GM21515 (cell line): ENCODE measurements at regions not wholly inside any gene's neighbourhood (a gene's known extent, or its start where the extent isn't known, plus 50 kb on each side); places are given as distances from the start of the nearest gene placed in this dataset.

Source experiments
- ATAC-seq: cut with Tn5 transposase; IDR thresholded peaks from one replicate; pipeline ENCODE4 v1.9.1; 2021; ENCODE audit not compliant: unreplicated experiment

- no peak for ATAC-seq
Observed at GRCh38 chr16:86986809-86987487, 330.2 kb downstream of the C16orf95 start.

GRCh38 chr16:86987746-86988670, 329.2 kb downstream of the C16orf95 start:
- ATAC-seq, result no peak

- no peak for ATAC-seq
Observed at GRCh38 chr16:86988920-86989696, 328.1 kb downstream of the C16orf95 start.

- no peak for ATAC-seq
Observed at GRCh38 chr16:86990451-86990850, 326.7 kb downstream of the C16orf95 start.

- no peak for ATAC-seq
Observed at GRCh38 chr16:86991679-86992078, 325.5 kb downstream of the C16orf95 start.

GRCh38 chr16:86992587-86992986, 324.6 kb downstream of the C16orf95 start:
- ATAC-seq, result no peak

GRCh38 chr16:86993426-86994110, 323.6 kb downstream of the C16orf95 start:
- no peak for ATAC-seq

GRCh38 chr16:86994215-86994614, 323.0 kb downstream of the C16orf95 start:
- ATAC-seq, result no peak

GRCh38 chr16:86994651-86995171, 322.5 kb downstream of the C16orf95 start:
- no peak for ATAC-seq

- ATAC-seq, result no peak
Observed at GRCh38 chr16:86995456-86995855, 321.7 kb downstream of the C16orf95 start.

- ATAC-seq, result no peak
Observed at GRCh38 chr16:86996081-86996480, 321.1 kb downstream of the C16orf95 start.

GRCh38 chr16:86997058-86997457, 320.1 kb downstream of the C16orf95 start:
- ATAC-seq, result no peak

GRCh38 chr16:86998196-86999001, 318.8 kb downstream of the C16orf95 start:
- ATAC-seq, result no peak

GRCh38 chr16:87000001-87000400, 317.2 kb downstream of the C16orf95 start:
- ATAC-seq, result no peak

- ATAC-seq, result no peak
Observed at GRCh38 chr16:87002717-87003413, 314.3 kb downstream of the C16orf95 start.

- ATAC-seq, result no peak
Observed at GRCh38 chr16:87003414-87003755, 313.8 kb downstream of the C16orf95 start.

- no peak for ATAC-seq
Observed at GRCh38 chr16:87006021-87006420, 311.2 kb downstream of the C16orf95 start.

- no peak for ATAC-seq
Observed at GRCh38 chr16:87006789-87007745, 310.1 kb downstream of the C16orf95 start.
